GM18502 (cell line): ENCODE measurements at regions not wholly inside any gene's neighbourhood (a gene's known extent, or its start where the extent isn't known, plus 50 kb on each side); places are given as distances from the start of the nearest gene placed in this dataset.
"Not testable (repeated sequence)": the region's sequence is repeated elsewhere in the genome, so short reads cannot be mapped to it uniquely, and the experiment has no call there.

Experiments used
- ATAC-seq: cut with Tn5 transposase; IDR thresholded peaks from one replicate; pipeline ENCODE4 v1.9.1; 2021; ENCODE audit warnings: mild to moderate bottlenecking; ENCODE audit not compliant: unreplicated experiment, poor library complexity

DNA sequence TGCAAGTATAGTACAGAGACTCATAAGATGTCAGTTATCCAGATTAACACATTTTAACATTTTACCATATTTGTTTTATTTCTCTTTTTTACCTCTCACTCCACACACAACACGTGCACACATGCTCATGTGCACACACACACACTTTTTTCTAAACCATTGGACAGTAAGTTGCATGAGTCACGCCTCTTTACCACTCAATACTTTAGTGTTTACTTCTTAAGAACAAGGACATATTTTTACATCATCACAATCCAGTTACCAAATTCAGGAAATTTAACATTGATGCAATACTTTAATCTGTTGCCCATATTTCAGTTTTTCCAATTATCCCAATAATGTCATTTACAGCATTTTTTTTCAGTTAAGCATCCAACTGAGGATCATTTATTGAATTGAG lies 109.0 kb downstream of the RIN2 start:
- ATAC-seq, result no peak

DNA sequence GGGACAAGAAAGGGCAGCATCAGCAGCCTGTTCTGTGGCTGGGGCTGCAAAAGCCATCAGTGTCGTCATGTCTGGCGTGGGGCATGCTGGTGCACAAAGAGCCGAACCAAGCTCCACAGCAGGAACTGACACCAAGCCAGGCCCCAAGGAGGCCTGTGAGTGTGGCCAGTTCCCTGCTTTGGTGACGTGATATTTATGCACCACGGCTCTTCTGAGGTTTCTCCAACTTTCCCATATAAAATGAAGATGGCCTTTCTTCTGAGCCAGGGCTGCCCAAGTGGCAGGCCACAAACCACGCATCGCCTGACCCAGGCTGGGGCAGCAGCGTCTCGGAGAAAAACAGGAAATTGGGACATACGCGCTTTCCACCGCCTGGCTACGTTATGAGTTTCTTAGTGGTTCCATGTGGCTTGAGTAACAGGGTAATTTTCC lies 109.9 kb downstream of the RIN2 start:
- ATAC-seq, result no peak

DNA sequence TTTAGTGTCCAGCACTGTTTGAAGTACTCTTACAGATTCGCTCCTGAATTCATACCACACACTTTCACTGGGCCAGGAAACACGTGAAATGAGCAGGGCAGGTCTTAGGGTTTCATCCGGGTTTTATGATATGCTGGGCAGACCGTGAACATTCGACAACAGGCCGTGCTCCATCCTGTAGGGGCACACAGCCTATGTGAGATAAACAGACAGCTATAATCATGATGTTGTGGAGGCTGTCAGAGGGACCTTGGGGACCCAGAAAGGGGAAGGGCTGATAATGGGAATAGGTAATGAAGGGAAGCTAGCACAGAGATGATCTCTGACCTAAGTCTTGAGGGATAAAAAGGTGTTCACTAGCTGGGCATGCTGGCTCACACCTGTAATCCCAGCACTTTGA lies 110.4 kb downstream of the RIN2 start:
- ATAC-seq, result no peak

DNA sequence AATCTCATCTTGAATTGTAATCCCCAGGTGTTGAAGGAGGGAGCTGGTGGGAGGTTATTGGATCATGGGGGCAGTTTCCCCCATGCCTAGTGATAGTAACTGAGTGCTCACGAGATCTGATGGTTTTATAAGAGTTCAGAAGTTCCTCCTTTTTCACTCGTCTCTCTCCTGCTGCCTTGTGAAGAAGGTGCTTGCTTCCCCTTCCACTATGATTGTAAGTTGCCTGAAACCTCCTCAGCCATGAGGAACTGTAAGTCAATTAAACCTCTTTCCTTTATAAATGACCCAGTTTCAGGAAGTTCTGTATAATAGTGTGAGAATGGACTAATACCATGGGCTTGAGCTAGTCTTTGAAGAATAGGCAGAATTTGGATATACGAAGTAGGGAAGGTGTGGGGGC lies 113.9 kb downstream of the RIN2 start:
- no peak for ATAC-seq

DNA sequence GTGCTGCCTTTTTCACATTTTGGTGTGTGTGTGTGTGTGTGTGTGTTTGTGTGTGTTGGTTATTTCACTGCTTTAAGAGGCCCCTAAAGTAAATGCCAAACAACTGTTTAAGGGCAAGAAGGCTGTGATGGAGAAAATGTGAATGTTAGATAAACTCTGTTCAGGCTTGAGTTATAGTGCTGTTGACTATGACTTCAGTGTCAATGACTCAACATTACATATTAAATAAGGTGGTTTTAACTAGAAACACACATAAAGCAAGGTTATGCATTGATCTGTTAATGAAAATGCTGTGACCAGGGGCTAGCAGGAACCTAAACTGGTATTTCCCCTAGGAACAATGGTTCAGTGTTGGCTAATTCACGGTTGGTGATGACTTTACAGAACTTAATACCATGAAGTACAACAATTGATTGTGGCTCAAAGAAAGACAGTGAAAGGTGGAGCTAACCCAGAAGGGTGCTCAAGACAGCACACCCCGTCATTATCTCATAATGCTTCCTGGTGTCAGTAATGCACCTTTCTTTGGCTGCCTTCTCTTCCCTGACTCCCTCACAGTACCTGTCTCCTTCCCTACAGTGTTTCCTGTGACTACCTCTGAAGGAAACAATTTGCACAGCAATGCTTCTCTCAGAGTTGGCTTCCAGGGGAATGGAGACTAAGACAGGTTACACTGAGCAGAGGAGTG lies 116.1 kb downstream of the RIN2 start:
- no peak for ATAC-seq

DNA sequence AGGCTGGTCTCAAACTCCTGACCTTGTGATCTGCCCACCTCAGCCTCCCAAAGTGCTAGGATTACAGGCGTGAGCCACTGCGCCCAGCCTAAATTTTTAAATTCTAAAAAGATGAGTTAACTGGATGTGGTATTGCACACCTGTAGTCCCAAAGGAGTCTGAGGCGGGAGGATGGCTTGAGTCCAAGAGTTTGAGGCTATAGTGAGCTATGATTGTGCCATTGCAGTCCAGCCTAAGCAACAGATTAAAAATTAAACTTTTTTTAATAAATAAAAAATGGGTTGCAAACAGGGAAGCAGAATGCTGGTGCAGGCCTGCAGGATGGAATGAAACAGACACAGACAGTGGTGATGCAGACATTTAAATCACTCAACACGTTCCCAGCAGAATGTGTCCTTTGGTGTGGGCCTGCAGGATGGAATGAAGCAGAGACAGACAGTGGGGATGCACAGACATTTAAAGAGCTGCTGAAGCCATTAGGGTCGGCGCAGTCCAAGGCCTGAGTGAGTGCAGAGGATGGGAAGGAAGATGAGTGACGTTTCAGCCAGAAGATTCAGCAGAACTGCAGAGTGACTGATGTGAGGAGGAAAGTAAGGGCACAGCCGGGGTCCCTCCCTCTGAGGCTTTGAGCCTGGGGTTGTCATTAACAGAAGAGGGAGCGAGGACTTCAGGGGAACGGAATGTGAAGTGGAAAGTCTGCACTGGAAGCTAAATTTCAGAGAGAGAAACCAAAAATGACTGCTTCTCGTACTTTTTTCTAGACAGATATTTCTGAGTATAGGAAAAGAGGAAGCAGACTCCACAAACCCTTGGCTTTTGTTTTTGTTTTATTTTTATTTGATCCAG lies 117.5 kb downstream of the RIN2 start:
- ATAC-seq, result no peak

DNA sequence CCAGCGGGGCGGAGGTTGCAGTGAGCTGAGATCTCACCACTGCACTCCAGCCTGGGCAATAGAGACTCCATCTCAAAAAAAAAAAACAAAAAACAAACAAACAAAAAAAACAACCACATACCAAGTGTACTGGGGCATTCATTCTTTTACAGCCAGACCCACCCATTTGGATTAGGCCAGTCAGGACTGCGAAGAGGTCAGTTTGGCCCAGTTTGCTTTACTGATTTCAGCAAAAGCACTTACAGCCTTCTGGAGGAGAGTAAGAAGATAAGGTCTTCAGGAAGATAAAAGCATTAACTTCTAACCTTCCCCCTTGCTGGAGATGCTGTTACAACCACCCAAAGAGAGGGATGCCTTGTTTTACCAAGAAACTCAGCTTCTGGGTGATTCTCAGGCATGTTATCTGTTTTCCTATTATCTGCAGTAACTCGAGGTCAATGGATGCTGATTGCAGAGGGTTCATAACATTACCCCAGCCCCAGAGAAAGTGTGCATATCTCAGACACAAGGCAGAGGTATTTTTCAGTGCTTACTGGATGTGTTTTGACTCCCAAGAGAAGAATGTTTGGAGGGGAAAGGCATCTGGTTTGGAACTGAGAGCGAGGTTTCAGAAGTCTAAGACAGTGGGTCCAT lies 118.9 kb downstream of the RIN2 start:
- ATAC-seq, result no peak

DNA sequence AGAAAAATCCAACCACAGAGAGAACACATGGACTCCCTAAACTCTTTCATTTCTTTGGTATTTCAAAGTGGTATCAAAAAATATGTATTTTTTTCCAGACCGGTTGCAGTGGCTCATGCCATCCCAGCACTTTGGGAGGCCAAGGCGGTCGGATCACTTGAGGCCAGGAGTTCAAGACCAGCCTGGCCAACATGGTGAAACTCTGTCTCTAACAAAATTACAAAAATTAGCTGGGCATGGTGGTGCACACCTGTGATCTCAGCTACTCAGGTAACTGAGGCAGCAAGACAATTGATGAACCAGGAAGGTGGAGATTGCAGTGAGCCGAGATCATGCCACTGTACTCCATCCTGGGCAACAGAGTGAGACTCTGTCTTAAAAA lies 121.8 kb downstream of the RIN2 start:
- not testable (repeated sequence) for ATAC-seq

DNA sequence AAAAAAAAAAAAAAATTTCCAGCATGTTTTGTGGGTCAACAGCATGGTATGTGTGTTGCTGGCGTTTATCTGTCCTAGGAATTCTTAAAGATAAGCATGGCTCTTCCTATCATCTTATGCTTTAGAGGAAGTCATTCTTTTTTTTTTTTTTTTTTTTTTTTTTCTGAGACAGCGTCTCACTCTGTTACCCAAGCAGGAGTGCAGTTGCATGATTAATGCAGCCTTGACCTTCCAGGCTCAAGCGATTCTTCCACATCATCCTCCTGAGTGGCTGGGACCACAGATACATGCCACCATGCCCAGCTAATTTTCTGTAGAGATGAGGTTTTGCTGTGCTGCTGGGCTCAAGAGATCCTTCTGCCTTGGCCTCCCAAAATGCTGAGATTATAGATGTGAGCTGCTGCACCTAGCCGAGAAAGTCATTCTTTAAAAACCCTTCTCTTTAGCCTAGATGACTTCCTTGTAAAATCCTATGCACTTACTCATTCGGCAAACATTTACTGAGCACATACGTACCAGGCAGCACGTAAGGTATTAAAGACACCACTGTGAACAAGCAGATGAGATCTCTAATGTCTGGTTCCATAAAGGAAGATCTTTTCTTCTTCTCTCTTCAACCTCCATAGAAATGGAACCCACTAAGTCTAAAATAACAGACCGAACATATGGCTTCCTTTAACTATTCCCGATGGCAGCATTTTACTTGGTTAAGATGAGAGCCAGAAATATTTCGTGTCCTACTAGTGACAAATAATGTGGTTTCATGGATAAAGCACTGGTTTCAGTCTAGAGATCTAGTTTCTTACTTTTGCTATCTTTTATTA lies 122.4 kb downstream of the RIN2 start:
- ATAC-seq, result no peak

DNA sequence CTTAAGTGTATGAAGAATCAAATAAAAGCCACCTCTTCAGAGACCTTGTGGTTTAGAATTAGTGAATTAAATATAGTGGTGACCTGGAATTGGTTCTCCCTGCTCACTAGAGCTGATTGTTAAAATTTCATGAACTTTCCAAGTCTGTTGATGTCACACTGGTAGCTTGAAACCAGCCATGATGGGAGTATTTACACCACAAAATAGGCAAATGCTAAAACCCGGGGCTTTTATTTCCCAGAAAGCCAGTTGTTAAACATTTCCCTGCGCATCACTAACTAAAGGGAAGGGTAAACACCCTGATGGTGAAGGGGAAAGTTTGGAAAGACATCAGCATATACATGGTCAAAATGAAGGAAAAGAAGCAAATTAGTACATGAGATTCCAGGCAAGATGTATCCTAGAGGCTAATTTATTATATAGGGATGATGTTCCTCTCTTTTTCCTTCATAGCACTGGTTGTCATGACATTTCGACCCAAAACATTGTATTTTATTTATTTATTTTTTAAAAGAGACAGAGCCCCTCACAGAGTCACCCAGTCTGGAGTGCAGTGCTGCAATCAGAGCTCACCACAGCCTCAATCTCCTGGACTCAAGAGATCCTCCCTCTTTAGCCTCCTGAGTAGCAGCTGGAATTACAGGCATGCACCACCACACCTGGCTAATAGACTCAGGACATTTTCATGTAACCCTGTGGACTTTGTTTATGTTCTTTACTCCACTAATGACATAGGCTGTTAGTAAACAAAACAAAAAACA lies 123.2 kb downstream of the RIN2 start:
- no peak for ATAC-seq

DNA sequence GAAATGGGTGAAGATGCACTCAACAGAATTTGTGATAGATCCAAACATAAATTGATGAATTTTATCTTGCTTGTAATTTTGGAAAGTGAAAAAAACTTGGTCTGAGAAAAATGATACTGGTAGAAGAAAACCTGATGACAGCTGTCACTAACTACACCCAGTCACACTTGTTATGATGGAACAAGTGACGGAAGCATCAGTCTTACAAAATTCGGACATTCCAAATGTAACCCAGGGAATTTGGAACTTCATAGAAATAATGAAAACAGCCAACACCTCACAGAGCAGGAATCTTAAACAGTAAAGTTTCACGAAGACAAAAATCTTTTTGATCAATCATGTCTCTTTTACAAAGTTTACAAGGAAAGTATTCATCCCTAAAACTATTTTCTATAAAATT lies 123.9 kb downstream of the RIN2 start:
- ATAC-seq, result no peak

DNA sequence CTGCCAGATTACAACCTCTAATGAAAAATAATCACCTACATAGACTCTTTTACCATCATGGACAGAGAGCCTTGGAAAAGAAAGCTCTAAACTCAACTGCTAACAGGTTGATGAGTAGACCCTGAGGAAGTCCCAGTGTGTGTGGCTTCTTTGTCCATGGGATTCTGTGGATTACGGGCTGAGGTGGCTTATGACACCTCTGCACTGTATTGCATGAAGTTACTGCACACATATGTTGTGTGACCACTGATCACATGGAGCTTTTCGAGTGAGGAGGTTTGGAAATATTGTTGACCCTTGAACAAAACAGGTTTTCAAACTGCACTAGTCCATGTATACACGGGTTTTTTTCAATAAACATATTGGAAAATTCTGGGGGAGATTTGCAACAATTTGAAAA lies 124.4 kb downstream of the RIN2 start:
- no peak for ATAC-seq

DNA sequence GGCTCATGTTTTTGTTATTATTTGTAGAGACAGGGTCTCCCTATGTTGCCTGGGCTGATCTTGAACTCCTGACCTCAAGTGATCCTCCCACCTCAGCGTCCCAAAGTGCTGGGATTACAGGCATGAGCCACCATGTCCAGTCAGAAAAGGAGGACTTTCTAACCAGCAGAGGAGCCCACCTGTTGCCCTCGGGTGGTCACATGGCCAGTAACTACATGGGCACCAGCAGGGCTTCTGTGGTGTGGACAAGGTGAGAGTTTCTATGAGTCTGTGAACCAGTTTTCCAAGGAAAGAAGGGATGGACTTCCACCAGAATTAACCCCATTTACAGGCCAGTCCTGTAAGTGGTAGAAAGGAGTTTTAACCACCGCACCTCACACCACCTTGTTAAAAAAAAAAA lies 125.4 kb downstream of the RIN2 start:
- ATAC-seq, result no peak

DNA sequence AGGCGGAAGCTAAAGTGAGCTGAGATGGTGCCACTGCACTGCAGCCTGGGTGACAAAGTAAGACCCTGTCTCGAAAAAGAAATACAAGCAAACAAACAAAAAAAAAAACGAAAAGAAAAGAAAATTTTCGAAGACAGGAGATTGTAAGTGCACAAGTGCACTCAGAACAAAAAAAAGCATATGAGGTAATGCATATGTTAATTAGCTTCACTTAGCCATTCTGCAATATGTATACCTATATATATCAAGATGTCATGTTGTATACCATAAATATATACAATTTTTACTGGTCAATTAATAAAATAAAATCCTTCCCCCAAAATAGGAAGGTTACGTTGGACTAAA lies 127.5 kb downstream of the RIN2 start:
- no peak for ATAC-seq

DNA sequence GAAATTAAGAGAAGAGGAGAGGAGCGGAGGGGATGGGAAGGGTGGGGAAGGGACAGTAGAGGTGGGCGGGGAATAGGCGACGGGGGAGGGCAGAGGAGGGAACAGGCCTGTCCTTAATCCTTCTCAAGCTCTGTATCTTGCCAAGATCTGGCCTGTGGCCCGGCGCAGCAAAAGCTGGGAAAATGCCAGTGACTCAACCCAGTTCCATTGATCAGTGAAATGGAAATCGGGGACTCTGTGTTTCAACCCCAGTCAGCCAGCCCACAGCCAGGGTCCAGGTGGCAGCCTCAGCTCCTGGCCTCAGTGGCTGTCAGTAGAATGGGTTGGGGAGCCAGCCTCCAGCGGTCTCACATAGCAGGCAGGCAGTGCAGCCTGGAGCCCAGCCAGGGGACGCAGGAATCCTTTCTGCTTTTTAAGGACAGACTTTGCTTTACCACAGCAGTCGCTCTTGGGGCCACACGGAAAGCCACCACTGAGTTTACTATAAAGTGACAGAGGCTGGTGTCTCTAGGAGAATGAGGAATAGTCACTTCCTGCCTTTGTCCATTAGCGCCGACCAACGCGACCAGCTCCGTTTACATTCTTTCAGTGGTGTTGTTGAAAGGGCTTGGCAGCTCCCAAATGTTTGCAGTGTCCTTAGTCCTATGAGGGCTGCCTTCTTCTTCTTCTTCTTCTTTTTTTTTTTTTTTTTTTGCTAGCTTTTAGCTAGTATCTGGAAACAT lies 128.0 kb downstream of the RIN2 start:
- ATAC-seq, result no peak

DNA sequence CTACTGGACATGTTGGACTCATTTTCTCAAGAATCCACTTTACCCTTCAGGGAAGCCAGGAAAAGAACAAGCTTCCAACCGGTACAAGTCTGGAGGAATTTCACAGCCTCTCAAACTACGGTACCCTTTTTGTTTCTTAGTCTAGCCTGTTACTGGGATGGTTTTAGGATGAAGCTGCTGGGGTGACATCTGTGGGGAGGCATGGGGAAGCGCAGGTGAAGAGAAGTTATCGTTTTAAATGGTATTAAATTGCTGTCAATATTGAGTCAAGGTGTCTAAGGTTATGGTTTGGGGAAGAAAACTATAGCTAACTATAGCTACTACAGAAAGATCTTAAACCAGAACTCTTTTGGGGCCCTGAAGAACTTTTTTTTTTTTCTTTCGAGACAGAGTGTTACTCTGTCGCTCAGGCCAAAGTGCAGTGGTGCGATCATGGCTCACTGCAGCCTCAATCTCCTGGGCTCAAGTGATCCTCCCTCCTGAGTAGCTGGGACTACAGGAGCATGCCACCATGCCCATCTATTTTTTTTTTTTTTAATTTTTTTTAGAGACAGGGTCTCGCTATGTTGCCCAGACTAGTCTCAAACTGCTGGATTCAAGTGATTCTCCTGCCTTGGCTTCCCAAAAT lies 128.7 kb downstream of the RIN2 start:
- no peak for ATAC-seq

DNA sequence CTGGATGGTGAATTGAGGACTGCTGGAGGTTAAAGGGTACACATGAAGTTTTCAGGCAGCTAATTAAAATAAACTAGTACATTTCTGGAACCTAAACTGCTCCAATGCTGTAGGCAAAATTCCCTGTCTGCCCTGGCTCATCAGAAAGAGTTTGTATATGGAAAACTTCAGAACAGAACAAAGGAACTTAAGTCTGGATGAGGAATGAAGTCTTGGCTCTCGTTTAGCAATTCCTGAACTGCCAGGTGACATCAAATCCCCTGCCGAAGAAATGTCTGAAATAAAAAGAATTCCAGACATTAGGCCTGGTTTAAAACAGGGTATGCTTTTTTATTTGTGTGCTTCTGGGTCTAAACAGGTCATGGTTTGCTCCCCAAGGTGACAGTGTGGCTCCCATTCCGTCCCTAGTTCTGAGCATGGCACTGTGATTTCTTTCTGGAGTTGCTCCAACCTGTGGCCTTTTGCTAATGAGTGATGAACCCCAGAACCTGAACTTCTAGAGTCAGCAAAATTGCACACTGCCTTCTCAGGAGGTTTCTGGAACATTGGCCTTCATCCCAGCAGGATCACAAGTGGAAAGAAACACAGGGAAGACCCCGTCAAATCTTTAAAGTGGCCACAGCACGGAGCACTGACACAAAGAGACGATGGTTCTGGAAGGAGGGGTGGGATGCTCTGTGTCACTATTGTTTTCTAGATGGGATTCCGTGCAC lies 129.4 kb upstream of the NAA20 start:
- no peak for ATAC-seq

DNA sequence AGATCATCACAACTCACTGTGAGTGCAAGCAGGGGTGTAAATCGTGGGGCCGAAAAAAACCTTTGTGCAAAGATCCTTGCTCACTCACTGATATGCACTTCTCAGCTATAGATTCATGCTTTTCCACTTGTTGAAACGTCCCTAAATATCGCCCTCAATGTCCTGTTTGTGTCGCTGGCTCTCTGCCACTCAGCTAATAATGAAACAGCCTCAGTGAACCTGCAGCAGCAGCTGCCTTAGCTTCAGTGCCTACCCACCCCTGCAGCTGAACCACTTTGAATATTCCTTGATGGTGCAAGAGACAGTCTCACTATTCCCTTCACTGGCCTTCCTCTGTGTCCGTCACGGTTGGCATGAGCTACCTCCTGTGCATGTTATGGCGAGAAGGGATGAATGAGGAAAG lies 128.9 kb upstream of the NAA20 start:
- ATAC-seq, result no peak
